HT1080 (cell line): ENCODE measurements at regions not wholly inside any gene's neighbourhood (a gene's known extent, or its start where the extent isn't known, plus 50 kb on each side); places are given as distances from the start of the nearest gene placed in this dataset.

ENCODE experiments used
- DNase-seq: peaks from one replicate; pipeline ENCODE4 v3.0.0-alpha.2; 2015; ENCODE audit warnings: low read depth

GRCh38 chr11:82384308-82384707 lies 349.4 kb downstream of the FAM181B start:
- no peak for DNase-seq

GRCh38 chr11:82373781-82374542 lies 359.7 kb downstream of the FAM181B start:
- no peak for DNase-seq

- no peak for DNase-seq
Measured at GRCh38 chr11:82365351-82365750, 368.3 kb downstream of the FAM181B start.

- peak; percentile 63 for DNase-seq
Measured at GRCh38 chr11:82356316-82356715, 377.3 kb downstream of the FAM181B start.

- DNase-seq: no peak
Measured at GRCh38 chr11:82355313-82355823, 378.3 kb downstream of the FAM181B start.

GRCh38 chr11:82326853-82327252 lies 406.8 kb downstream of the FAM181B start:
- no peak for DNase-seq

- DNase-seq: no peak
Measured at GRCh38 chr11:82321206-82321605, 412.5 kb downstream of the FAM181B start.

GRCh38 chr11:82315093-82315492 lies 418.6 kb downstream of the FAM181B start:
- peak; percentile 3 for DNase-seq

GRCh38 chr11:82308979-82309378 lies 424.7 kb downstream of the FAM181B start:
- DNase-seq: no peak

- DNase-seq: peak; percentile 1
Measured at GRCh38 chr11:82305123-82305522, 428.5 kb downstream of the FAM181B start.

GRCh38 chr11:82303671-82304070 lies 430.0 kb downstream of the FAM181B start:
- no peak for DNase-seq

- no peak for DNase-seq
Measured at GRCh38 chr11:82288471-82288870, 445.2 kb downstream of the FAM181B start.

- DNase-seq: no peak
Measured at GRCh38 chr11:82270870-82271269, 462.8 kb downstream of the FAM181B start.

- no peak for DNase-seq
Measured at GRCh38 chr11:82268627-82269026, 465.0 kb downstream of the FAM181B start.

GRCh38 chr11:82267186-82267585 lies 466.5 kb downstream of the FAM181B start:
- no peak for DNase-seq

- DNase-seq: no peak
Measured at GRCh38 chr11:82261367-82261766, 472.3 kb downstream of the FAM181B start.

- no peak for DNase-seq
Measured at GRCh38 chr11:82250047-82250446, 483.6 kb downstream of the FAM181B start.

- no peak for DNase-seq
Measured at GRCh38 chr11:82246926-82247325, 486.7 kb downstream of the FAM181B start.

GRCh38 chr11:82239498-82239897 lies 494.2 kb downstream of the FAM181B start:
- no peak for DNase-seq

GRCh38 chr11:82234256-82234655 lies 499.4 kb downstream of the FAM181B start:
- DNase-seq: no peak

- peak; percentile 31 for DNase-seq
Measured at GRCh38 chr11:82233201-82233600, 500.5 kb downstream of the FAM181B start.

- DNase-seq: peak; percentile 10
Measured at GRCh38 chr11:82229341-82229740, 504.3 kb downstream of the FAM181B start.

- no peak for DNase-seq
Measured at GRCh38 chr11:82225930-82226329, 507.7 kb downstream of the FAM181B start.
